GM12801 (cell line): ENCODE measurements at regions not wholly inside any gene's neighbourhood (a gene's known extent, or its start where the extent isn't known, plus 50 kb on each side); places are given as distances from the start of the nearest gene placed in this dataset.

Source experiments
- TF ChIP-seq, protein P1 (sequence below): IDR thresholded peaks from one replicate; pipeline ENCODE4 v1.5.1; 2011; ENCODE audit warnings: control low read depth; ENCODE audit not compliant: insufficient read length; ENCODE audit errors: extremely low read depth

DNA sequence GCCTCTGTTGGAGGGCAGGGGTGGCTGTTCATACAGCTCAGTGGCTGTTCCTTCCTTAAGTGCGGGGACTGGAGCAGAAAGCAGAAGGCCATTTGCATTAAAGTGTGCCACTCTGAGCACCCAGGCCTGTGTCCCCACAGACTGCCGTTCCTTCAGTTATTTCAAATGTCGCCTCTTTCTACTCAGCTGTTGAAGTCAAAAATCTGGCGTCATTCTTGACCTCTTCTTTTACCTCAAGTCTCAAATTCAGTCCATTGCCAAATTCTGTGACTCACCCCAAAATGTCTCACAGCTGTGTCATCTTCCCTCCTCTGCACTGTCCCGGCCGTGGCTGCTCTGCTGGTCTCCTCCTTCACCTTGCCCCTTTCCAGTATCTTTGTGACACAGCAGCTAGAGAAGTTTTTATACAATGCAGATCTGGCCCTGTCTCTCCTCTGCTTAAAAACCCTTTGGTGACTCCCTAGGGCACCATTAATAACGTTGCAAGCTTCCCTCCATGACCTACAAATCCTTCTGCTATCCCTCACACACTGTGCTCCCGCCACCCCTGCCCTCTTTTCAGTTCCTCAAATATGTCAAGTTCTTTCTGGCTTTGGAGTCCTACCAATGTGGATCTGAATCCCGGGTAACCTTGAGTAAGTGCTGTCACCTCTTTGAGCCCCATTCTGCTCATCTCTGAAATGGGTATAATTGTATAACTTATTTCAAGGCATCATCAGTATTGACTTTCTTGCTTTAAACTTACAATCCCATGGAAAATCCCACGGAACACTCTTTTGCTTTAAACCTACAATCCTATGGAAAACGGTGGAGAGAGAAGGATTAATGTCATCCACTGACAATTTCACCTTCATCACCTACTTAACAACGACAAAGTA is 98.3 kb upstream of the BOD1 start:
- TF ChIP-seq, protein P1, sequence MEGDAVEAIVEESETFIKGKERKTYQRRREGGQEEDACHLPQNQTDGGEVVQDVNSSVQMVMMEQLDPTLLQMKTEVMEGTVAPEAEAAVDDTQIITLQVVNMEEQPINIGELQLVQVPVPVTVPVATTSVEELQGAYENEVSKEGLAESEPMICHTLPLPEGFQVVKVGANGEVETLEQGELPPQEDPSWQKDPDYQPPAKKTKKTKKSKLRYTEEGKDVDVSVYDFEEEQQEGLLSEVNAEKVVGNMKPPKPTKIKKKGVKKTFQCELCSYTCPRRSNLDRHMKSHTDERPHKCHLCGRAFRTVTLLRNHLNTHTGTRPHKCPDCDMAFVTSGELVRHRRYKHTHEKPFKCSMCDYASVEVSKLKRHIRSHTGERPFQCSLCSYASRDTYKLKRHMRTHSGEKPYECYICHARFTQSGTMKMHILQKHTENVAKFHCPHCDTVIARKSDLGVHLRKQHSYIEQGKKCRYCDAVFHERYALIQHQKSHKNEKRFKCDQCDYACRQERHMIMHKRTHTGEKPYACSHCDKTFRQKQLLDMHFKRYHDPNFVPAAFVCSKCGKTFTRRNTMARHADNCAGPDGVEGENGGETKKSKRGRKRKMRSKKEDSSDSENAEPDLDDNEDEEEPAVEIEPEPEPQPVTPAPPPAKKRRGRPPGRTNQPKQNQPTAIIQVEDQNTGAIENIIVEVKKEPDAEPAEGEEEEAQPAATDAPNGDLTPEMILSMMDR = no peak

DNA sequence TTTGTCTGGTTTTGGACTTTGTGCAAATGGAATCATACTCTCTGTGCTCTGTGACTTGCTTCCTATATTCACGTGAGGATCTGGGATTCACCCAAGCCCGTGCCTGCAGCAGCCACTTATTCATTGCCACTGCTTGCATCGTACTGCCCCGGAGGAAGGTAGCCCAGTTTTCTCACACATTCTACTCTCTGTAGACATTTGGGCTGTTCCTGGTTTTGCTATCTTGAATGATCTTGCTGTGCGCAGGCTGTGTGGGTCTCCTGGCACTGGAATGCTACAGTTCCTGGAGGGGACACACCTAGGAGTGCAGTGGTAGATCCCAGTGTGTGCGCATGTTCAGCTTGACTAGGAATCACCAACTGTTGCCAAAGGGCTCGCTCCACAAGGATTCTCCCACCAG is 99.2 kb upstream of the BOD1 start:
- TF ChIP-seq, protein P1 = no peak

DNA sequence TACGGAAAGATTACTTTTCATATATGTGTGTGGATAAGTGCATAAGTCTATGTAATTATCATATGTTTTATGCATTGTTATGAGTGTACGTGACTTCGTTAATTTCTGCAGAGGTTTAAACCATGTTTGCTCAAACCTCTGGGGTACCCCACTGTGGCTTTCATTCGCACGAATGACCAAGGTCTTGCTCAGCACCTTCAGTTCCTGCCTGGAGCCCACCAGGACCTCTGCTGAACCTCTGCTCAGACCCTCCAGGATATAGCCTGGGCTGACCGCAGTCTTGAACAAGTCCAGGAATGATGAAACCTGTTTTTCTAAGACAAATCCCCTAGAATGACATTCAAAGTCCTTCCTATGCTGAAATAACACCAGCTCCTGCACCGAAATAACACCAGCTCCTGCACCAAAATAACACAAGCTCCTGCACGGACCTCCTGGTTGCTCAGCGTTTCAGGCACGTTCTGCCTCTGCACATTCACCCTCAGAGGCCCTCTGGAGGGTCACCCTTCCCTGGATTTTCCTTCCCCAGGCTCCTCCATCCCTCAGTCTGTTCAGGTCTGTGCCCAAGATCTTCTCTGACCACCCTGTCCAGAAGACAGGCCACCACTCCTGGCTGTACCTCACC is 99.7 kb upstream of the BOD1 start:
- TF ChIP-seq, protein P1 = no peak

DNA sequence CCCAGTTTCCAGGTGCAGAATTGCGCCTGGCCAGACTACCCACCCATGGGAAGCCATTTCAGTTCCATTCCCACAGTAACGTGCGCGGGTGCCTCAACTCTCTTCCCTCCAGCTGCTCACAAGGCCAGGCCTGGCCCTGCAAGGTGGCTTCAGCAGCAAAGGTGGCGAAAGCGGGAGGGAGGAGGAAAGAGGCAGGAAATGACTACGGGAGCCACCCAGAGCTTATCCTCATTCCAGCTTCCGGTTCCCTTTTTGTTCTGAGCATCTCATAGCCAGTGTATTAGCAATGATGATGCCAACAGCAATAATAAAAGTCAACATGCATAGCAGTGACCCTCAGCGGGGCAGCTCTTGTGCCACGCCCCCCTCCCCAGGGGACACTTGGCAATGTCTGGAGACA is 101.5 kb upstream of the BOD1 start:
- TF ChIP-seq, protein P1 = no peak

DNA sequence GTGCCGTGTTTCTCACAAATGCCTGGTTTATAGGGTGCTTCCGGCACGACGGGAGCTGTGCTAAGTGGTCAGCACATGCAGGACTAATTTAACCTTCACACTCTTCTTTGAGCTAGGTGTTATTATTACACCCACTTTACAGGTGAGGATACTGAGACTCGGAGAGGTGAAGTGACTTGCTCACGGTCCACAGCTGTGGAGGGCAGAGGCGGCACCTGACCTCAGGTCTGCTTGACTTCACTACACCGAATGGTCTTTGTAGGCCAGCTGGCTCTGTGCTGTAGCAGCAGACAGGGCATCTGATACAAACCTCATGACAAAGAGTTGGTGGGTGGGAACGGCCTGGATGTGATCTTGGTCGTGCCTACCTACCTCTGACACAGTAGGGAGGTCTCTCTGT is 102.0 kb upstream of the BOD1 start:
- TF ChIP-seq, protein P1 = no peak

DNA sequence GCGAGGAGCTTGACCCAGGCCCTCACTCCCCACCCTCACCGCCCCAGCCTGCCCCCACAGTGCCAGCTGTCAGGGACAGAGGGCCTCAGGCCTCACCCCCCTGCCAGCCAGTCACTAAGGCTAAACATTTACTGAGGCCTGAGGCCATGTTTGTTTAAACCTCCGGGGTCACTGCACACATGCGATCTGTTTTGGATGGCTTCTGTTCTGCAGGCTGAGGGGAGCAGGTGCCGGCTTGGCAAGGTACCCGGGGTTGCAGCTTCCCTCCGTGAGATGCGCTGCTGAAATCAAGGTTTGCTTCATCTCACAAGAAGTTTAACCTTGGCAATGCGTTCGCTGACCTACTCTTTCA is 103.3 kb upstream of the BOD1 start:
- TF ChIP-seq, protein P1 = no peak

DNA sequence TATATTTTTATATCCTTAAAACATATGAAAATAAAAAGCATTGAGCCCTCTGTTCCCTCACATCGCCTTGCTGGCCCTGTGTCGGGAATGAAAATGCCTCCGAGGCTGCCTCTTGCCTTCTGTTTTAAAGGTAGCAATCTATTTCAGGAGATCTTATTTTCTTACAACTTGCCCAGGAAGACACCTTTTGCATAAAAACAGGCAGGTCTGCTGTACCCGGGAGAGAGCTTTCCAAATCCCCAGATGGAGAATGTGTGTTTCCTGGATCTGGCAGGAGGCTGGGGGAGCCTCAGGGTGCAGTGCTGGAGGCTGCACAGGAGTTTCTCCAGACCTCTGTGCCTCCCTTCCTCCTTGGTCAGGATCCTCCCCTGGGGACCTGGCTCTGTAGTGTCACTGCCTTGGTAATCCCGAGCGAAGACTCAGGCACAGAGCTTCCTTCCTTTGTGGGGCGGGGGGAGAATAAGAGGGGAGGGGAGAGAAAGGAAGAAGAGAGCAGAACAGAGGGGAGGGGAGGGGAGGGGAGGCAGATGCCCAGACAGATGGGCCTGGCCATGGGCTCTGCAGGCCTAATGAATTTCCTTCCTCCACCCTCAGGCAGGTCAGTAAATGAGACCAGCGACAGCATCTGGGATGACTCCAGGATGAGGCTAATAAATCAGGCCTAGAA is 104.0 kb upstream of the BOD1 start:
- TF ChIP-seq, protein P1 = no peak
